ENCODE measurements at regions not wholly inside any gene's neighbourhood (a gene's known extent, or its start where the extent isn't known, plus 50 kb on each side); places are given as distances from the start of the nearest gene placed in this dataset.

DNA sequence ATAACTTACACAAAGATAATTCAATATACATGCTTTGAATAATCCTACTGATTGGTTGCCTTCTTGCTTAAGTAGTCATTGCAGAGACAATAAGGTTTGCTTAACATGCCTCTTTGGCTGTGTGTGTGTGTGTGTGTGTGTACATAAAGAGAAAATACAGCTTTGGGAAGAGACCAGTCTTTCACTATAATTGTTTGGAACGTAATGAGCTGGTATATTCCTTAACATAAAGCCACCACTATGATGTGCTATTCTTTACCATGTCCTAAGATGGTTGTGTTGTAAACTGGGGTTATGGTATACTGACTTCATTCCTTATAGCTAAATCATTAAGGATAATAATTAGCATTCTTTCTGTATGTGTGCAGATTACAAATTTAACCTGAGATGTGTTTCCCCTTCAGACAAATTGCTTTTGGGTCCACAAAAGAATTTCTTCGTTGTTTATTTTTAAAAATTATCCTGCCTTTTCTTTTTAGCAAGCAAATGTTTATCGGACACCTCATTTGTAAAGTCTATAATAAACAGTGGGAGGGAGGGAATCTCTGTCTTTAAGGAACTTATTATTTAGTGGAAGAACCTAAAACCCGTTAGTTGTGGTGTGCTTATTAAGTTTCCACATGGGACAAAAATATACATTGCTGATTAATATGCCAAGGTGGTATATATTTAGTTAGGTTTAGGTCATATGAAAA, 74.4 kb downstream of the TMX1 start:
- CTCF ChIA-PET = no interaction called here
- no TSS peak for BruUV-seq (replicated peaks)
- TF ChIP-seq EZH2 (IDR thresholded peaks at IDR 0.05; ENCODE audit: borderline replicate concordance, low read depth, low read length, poor library complexity, severe bottlenecking) = no peak
- TF ChIP-seq, protein P1, sequence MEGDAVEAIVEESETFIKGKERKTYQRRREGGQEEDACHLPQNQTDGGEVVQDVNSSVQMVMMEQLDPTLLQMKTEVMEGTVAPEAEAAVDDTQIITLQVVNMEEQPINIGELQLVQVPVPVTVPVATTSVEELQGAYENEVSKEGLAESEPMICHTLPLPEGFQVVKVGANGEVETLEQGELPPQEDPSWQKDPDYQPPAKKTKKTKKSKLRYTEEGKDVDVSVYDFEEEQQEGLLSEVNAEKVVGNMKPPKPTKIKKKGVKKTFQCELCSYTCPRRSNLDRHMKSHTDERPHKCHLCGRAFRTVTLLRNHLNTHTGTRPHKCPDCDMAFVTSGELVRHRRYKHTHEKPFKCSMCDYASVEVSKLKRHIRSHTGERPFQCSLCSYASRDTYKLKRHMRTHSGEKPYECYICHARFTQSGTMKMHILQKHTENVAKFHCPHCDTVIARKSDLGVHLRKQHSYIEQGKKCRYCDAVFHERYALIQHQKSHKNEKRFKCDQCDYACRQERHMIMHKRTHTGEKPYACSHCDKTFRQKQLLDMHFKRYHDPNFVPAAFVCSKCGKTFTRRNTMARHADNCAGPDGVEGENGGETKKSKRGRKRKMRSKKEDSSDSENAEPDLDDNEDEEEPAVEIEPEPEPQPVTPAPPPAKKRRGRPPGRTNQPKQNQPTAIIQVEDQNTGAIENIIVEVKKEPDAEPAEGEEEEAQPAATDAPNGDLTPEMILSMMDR (conservative IDR thresholded peaks at IDR 0.05; ENCODE audit: low read depth, low read length) = no peak
- Histone ChIP-seq H3K4me1 (ENCODE audit: insufficient read depth, low read length, poor library complexity, severe bottlenecking) (peaks cover 3% of the 10 kb centered on the region), H3K9me3 (ENCODE audit: low read depth, low read length, poor library complexity, severe bottlenecking) (no peaks in the 10 kb centered on the region), H3K36me3 (ENCODE audit: insufficient read depth, low read length, poor library complexity, severe bottlenecking) (no peaks in the 10 kb centered on the region), H3K4me3 (ENCODE audit: low read depth, low read length, poor library complexity, severe bottlenecking) (no peak overlapping the region), H3K27me3 (replicated peaks; ENCODE audit: insufficient read depth, low read depth, low read length, poor library complexity) (no peaks in the 10 kb centered on the region), H3K27ac (ENCODE audit: low read depth, low read length, poor library complexity, severe bottlenecking) (no peak overlapping the region)
- intact Hi-C loops (cut with micrococcal nuclease; ENCODE audit: unreplicated experiment) = no loop called here
- POLR2A ChIA-PET (ENCODE audit: low non-redundant PET) = interaction anchor here (0.6 kb wide), 1 partner anchor 1640 kb away, joined by 3 read pairs; no protein-coding TSS in a partner anchor
- DNase-seq (ENCODE audit: low spot score) = no peak

- TF ChIP-seq, protein P1 (conservative IDR thresholded peaks at IDR 0.05; ENCODE audit: low read depth, low read length) = no peak
- TF ChIP-seq EZH2 (IDR thresholded peaks at IDR 0.05; ENCODE audit: borderline replicate concordance, low read depth, low read length, poor library complexity, severe bottlenecking) = no peak
- no peaks in the 10 kb centered on the region for H3K27me3 ChIP-seq (replicated peaks; ENCODE audit: insufficient read depth, low read depth, low read length, poor library complexity)
- no peaks in the 10 kb centered on the region for H3K9me3 ChIP-seq (ENCODE audit: low read depth, low read length, poor library complexity, severe bottlenecking)
- ChIA-PET CTCF (no interaction called here), POLR2A (ENCODE audit: low non-redundant PET) (no interaction called here)
- H3K4me1 ChIP-seq (ENCODE audit: insufficient read depth, low read length, poor library complexity, severe bottlenecking) = peaks cover 4% of the 10 kb centered on the region
- H3K4me3 ChIP-seq (ENCODE audit: low read depth, low read length, poor library complexity, severe bottlenecking) = no peak overlapping the region
- H3K36me3 ChIP-seq (ENCODE audit: insufficient read depth, low read length, poor library complexity, severe bottlenecking) = no peaks in the 10 kb centered on the region
- DNase-seq (ENCODE audit: low spot score) = no peak
- no TSS peak for BruUV-seq (replicated peaks)
- H3K27ac ChIP-seq (ENCODE audit: low read depth, low read length, poor library complexity, severe bottlenecking) = no peak overlapping the region
- intact Hi-C loops (cut with micrococcal nuclease; ENCODE audit: unreplicated experiment) = no loop called here
Observed at GRCh38 chr14:51317373-51317772, 77.3 kb downstream of the TMX1 start.

GRCh38 chr14:51318813-51319597, 79.0 kb downstream of the TMX1 start:
- Histone ChIP-seq H3K4me3 (ENCODE audit: low read depth, low read length, poor library complexity, severe bottlenecking) (no peak overlapping the region), H3K4me1 (ENCODE audit: insufficient read depth, low read length, poor library complexity, severe bottlenecking) (peaks cover 4% of the 10 kb centered on the region), H3K27ac (ENCODE audit: low read depth, low read length, poor library complexity, severe bottlenecking) (no peak overlapping the region), H3K9me3 (ENCODE audit: low read depth, low read length, poor library complexity, severe bottlenecking) (no peaks in the 10 kb centered on the region), H3K27me3 (replicated peaks; ENCODE audit: insufficient read depth, low read depth, low read length, poor library complexity) (no peaks in the 10 kb centered on the region), H3K36me3 (ENCODE audit: insufficient read depth, low read length, poor library complexity, severe bottlenecking) (no peaks in the 10 kb centered on the region)
- intact Hi-C loops (cut with micrococcal nuclease; ENCODE audit: unreplicated experiment) = no loop called here
- no TSS peak for BruUV-seq (replicated peaks)
- TF ChIP-seq, protein P1 (conservative IDR thresholded peaks at IDR 0.05; ENCODE audit: low read depth, low read length) = no peak
- no peak for TF ChIP-seq EZH2 (IDR thresholded peaks at IDR 0.05; ENCODE audit: borderline replicate concordance, low read depth, low read length, poor library complexity, severe bottlenecking)
- DNase-seq (ENCODE audit: low spot score) = no peak
- ChIA-PET CTCF (no interaction called here), POLR2A (ENCODE audit: low non-redundant PET) (no interaction called here)

All from A673 (cell line).